Right lobe of liver (tissue), 6 donors: ENCODE measurements at regions not wholly inside any gene's neighbourhood (a gene's known extent, or its start where the extent isn't known, plus 50 kb on each side); places are given as distances from the start of the nearest gene placed in this dataset.

Experiments used
- ATAC-seq, 4 donors: fragments of 200-7000 bp; cut with Tn5 transposase; one replicate each; pipeline ENCODE4 v1.9.1; 2020; ENCODE audit warnings: mild to moderate bottlenecking in 4 of 4, moderate library complexity in 4 of 4
- DNase-seq, 3 donors: peaks; one replicate each; pipeline ENCODE4 v3.0.0-alpha.2; 2020
- H3K27ac ChIP-seq, 3 donors: fragments of 200-600 bp; one replicate each; pipeline ENCODE4 v1.8.0; 2022
- H3K27me3 ChIP-seq, 2 donors: fragments of 200-600 bp; one replicate each; pipeline ENCODE4 v1.8.0; 2022
- H3K36me3 ChIP-seq, 4 donors: fragments of 200-600 bp; sonication (generic) in 1 of 4; one replicate each; pipeline versions ENCODE4 v1.5.1 to v1.8.0; 2017 to 2022; ENCODE audit warnings: control low read depth in 1 of 4
- H3K4me1 ChIP-seq, 4 donors: fragments of 200-600 bp; sonication (generic) in 1 of 4; one replicate each; pipeline versions ENCODE4 v1.5.1 to v1.8.0; 2017 to 2022; ENCODE audit warnings: control low read depth in 1 of 4
- H3K4me3 ChIP-seq, 3 donors: fragments of 200-600 bp; one replicate each; pipeline ENCODE4 v1.8.0; 2022
- H3K9me3 ChIP-seq, 4 donors: fragments of 200-600 bp; sonication (generic) in 1 of 4; one replicate each; pipeline versions ENCODE4 v1.5.1 to v1.8.0; 2017 to 2022; ENCODE audit warnings: control low read depth in 1 of 4
- POLR2A ChIP-seq: fragments of 450-650 bp; IDR thresholded peaks from one replicate; pipeline ENCODE4 v1.6.1; 2017; ENCODE audit warnings: antibody characterized with exemption, mild to moderate bottlenecking
- WGBS: methylation state at CpG from one replicate; pipeline ENCODE4 v1.1.6; 2018; ENCODE audit warnings: low coverage, low lambda C conversion rate; ENCODE audit not compliant: insufficient coverage; ENCODE audit errors: missing lambda C conversion rate; 5-methylcytosine and 5-hydroxymethylcytosine counted together
- intact Hi-C, 2 donors: fragments of 100-400 bp; cut with DNase I; formaldehyde crosslinking; loops; one replicate each; pipeline versions ENCODE4 v1.11.2 to v1.14.1; 2022
- TF ChIP-seq, protein P1 (sequence below), 4 donors: fragments of 200-600 bp in 3 of 4; fragments of 450-650 bp in 1 of 4; IDR thresholded peaks; one replicate each; pipeline versions ENCODE4 v1.5.1 to v1.8.0; 2016 to 2022; ENCODE audit warnings: antibody characterized with exemption in 4 of 4, mild to moderate bottlenecking in 2 of 4
- donor health status: DM: no; HTN: yes; CAD: no.
- donor health status: DM: no; HTN: no; CAD: no.
- donor health status: DM: no; HTN: no; CAD: no.
- donor health status: DM: no; HTN: yes; CAD: no.
- donor health status: DM: no; HTN: yes; CAD: no.

DNA sequence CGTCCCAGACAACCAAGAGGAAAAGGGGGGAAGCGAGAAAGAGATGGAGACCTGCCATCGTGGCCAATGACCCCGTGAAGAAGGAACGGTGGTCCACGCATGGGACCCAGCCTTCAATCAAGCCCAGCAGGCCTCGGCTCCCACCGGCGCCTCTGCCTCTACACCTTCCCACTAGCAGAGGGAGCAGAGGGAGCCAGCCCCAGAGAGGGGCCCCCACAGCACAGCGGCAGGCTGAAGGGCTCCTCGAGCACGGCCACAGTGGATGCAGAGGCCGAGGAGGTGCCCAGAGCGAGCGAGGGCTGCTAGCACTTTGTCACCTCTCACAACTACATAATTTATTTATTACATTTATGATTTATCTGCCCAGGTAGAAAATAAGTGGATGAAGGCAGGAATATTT lies 68.4 kb upstream of the TOPAZ1 start:
- Histone ChIP-seq H3K27ac (no peak overlapping the region), H3K27me3 (no peaks in the 10 kb centered on the region), H3K9me3 (no peaks in the 10 kb centered on the region), H3K4me1 (no peaks in the 10 kb centered on the region), H3K4me3 (no peak overlapping the region), H3K36me3 (no peaks in the 10 kb centered on the region)
- WGBS = 82% methylated on average over 2 of the region's 15 CpGs
- ATAC-seq (no peak), DNase-seq (no peak)
- intact Hi-C loops = no loop called here
- TF ChIP-seq, protein P1, sequence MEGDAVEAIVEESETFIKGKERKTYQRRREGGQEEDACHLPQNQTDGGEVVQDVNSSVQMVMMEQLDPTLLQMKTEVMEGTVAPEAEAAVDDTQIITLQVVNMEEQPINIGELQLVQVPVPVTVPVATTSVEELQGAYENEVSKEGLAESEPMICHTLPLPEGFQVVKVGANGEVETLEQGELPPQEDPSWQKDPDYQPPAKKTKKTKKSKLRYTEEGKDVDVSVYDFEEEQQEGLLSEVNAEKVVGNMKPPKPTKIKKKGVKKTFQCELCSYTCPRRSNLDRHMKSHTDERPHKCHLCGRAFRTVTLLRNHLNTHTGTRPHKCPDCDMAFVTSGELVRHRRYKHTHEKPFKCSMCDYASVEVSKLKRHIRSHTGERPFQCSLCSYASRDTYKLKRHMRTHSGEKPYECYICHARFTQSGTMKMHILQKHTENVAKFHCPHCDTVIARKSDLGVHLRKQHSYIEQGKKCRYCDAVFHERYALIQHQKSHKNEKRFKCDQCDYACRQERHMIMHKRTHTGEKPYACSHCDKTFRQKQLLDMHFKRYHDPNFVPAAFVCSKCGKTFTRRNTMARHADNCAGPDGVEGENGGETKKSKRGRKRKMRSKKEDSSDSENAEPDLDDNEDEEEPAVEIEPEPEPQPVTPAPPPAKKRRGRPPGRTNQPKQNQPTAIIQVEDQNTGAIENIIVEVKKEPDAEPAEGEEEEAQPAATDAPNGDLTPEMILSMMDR (IDR thresholded peaks at IDR 0.05) = no peak
- no peak for TF ChIP-seq POLR2A

DNA sequence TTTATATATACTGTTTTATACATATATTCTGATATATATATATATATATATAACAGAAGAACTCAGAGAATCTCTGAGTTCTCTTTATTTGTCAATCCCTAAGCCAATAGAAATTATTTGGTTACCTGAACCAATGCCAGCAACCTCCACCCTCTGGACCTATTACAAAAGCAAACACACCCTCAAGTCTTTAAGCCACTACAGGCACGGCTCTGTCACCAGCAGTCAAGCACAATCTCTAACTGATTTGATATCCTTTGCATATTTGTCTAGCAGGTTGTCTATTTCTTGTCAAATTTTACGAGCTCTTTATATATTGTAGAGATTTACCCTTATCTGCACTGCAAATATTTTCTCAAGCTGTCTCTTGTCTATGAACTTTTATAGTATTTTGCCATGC lies 66.6 kb upstream of the TOPAZ1 start:
- Histone ChIP-seq H3K4me1 (no peaks in the 10 kb centered on the region), H3K4me3 (no peak overlapping the region), H3K27me3 (no peaks in the 10 kb centered on the region), H3K36me3 (no peaks in the 10 kb centered on the region), H3K9me3 (no peaks in the 10 kb centered on the region), H3K27ac (no peak overlapping the region)
- DNase-seq (no peak), ATAC-seq (no peak)
- 32% methylated on average over 2 of the region's 2 CpGs for WGBS
- no peak for TF ChIP-seq POLR2A
- TF ChIP-seq, protein P1 (IDR thresholded peaks at IDR 0.05) = no peak
- intact Hi-C loops = no loop called here

DNA sequence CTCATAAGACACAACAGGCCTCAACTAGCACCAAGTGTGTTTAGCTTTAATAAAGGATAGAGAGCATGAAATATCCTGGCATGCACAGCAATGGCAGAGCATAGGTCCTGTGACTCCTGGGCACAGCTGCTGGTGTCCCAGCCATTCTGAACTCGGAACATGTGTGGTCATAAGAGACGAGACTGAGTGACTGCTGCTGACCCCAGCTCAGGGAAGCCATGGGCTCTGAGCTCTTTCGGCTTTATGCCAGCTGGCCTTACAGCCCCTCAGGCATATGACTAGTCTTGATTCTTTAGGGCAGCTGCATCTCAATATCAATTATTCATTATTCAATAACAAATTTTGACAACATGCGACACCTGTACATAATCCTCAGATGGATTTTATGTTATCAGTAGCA lies 62.4 kb upstream of the TOPAZ1 start:
- Histone ChIP-seq H3K4me3 (no peak overlapping the region), H3K36me3 (no peaks in the 10 kb centered on the region), H3K9me3 (no peaks in the 10 kb centered on the region), H3K27me3 (no peaks in the 10 kb centered on the region), H3K4me1 (no peaks in the 10 kb centered on the region), H3K27ac (no peak overlapping the region)
- WGBS = 55% methylated on average over 3 of the region's 4 CpGs
- ATAC-seq = no peak
- intact Hi-C loops = no loop called here
- DNase-seq = no peak
- TF ChIP-seq, protein P1 (IDR thresholded peaks at IDR 0.05) = no peak
- TF ChIP-seq POLR2A = no peak

DNA sequence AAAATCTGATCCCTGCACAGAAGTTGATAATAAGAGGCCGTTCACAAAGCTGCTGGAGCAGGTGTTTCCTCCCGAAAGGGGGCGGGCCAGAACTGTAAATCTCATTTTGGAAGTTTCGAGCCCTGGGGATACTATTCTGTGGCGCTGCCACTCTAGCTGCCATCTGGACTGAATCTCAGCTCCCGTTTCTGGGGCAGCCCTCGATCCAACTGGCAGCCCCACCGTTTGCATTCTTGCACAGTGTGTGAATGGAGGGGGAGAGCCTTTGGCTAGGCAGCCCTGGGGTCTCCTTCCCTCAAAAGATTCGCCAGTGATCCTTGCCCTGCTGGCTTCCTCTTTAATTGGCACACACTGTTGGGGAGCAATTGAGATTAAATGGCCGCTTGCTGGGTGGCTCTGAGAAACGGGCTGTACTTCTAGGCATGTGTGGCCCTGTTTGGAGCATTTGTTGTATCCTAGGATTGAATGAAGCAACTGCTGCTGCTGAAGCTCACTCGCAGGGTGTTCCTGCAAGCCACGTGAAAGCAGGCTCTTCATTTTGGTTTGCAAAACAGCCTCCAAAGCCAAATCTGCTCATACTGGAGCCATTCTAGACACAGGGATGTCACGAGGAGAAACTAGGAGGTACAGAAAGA lies 57.2 kb upstream of the TOPAZ1 start:
- no peaks in the 10 kb centered on the region for H3K4me1 ChIP-seq
- DNase-seq (no peak), ATAC-seq (no peak)
- no peak overlapping the region for H3K27ac ChIP-seq
- 27% methylated on average over 7 of the region's 14 CpGs for WGBS
- no peaks in the 10 kb centered on the region for H3K9me3 ChIP-seq
- intact Hi-C loops = no loop called here
- TF ChIP-seq POLR2A = no peak
- TF ChIP-seq, protein P1 (IDR thresholded peaks at IDR 0.05) = no peak
- H3K4me3 ChIP-seq = no peak overlapping the region
- H3K36me3 ChIP-seq = no peaks in the 10 kb centered on the region
- no peaks in the 10 kb centered on the region for H3K27me3 ChIP-seq
